Panc1 (cell line): ENCODE measurements at regions not wholly inside any gene's neighbourhood (a gene's known extent, or its start where the extent isn't known, plus 50 kb on each side); places are given as distances from the start of the nearest gene placed in this dataset.

Source experiments
- ATAC-seq: fragments of 200-7000 bp; cut with Tn5 transposase; 2 replicates; pipeline ENCODE4 v1.9.1; 2020; ENCODE audit warnings: mild to moderate bottlenecking, moderate library complexity
- BruUV-seq: library from RNA; stranded (reverse); fragments of 400-500 nt; replicated peaks from 2 replicates; lab custom pipeline; 2021; lab: Mats Ljungman, UMichigan
- CTCF ChIA-PET: fragments of 300-600 bp; sonication (Branson Sonifier 250); formaldehyde crosslinking; loops from one replicate; lab custom pipeline; 2022; ENCODE audit warnings: antibody characterized with exemption; lab: Charles Lee
- POLR2A ChIA-PET: fragments of 300-600 bp; sonication (Branson Sonifier 250); formaldehyde crosslinking; loops from one replicate; lab custom pipeline; 2022; ENCODE audit warnings: antibody characterized with exemption; lab: Charles Lee
- DNase-seq: peaks from one replicate; pipeline ENCODE4 v3.0.0-alpha.2; 2010; ENCODE audit warnings: low read depth, low spot score
- H3K27ac ChIP-seq: 2 replicates; pipeline ENCODE4 v1.5.1; 2011; ENCODE audit warnings: mild to moderate bottlenecking, low read length, inconsistent platforms
- H3K27me3 ChIP-seq: fragments of 200-500 bp; sonication (Bioruptor generic); 2 replicates; pipeline ENCODE4 v1.6.0; 2014; ENCODE audit warnings: low read length, inconsistent platforms; ENCODE audit not compliant: control insufficient read depth, insufficient read depth
- H3K36me3 ChIP-seq: fragments of 200-500 bp; sonication (Bioruptor generic); 2 replicates; pipeline ENCODE4 v1.5.1; 2014; ENCODE audit warnings: inconsistent platforms, mild to moderate bottlenecking, low read length, moderate library complexity; ENCODE audit not compliant: control insufficient read depth, insufficient read depth
- H3K4me1 ChIP-seq: 2 replicates; pipeline ENCODE4 v1.5.1; 2011; ENCODE audit warnings: inconsistent platforms, mild to moderate bottlenecking, low read length, moderate library complexity; ENCODE audit not compliant: control insufficient read depth, insufficient read depth
- H3K4me3 ChIP-seq, 2 experiments: 2 replicates each; pipeline ENCODE4 v1.5.1; 2011 to 2012; ENCODE audit warnings: low read depth in 2 of 2, low read length in 2 of 2, mild to moderate bottlenecking in 2 of 2, inconsistent platforms in 1 of 2, moderate library complexity in 1 of 2
- H3K9me3 ChIP-seq: fragments of 200-500 bp; sonication (Bioruptor generic); 2 replicates; pipeline ENCODE4 v1.5.1; 2014; ENCODE audit warnings: low read depth, mild to moderate bottlenecking, inconsistent platforms, low read length, moderate library complexity; ENCODE audit not compliant: control insufficient read depth, insufficient read depth
- POLR2AphosphoS5 ChIP-seq: IDR thresholded peaks from 2 replicates; pipeline ENCODE4 v1.6.1; 2012; ENCODE audit warnings: mild to moderate bottlenecking, low read depth, low read length, moderate library complexity
- SIN3A ChIP-seq: IDR thresholded peaks from 2 replicates; pipeline ENCODE4 v1.6.1; 2012; ENCODE audit warnings: low read depth, mild to moderate bottlenecking, low read length, moderate library complexity, borderline replicate concordance; ENCODE audit not compliant: insufficient read depth
- TCF7L2 ChIP-seq: IDR thresholded peaks from 2 replicates; pipeline ENCODE4 v1.6.1; 2011; ENCODE audit warnings: mild to moderate bottlenecking, low read depth, low read length, inconsistent platforms
- in situ Hi-C: cut with HindIII; loops from 2 replicates; pipeline ENCODE4 v1.10.0; 2016; ENCODE audit warnings: low sequenced_read_pairs, low pct_unique_long_range_greater_than_20kb
- intact Hi-C: fragments of 100-400 bp; cut with micrococcal nuclease; formaldehyde crosslinking; loops from one replicate; pipeline ENCODE4 v1.10.0; 2022; ENCODE audit not compliant: unreplicated experiment
- TF ChIP-seq, protein P1 (sequence below), 2 experiments: IDR thresholded peaks; 2 replicates each; pipeline ENCODE4 v1.6.1; 2011 to 2012; ENCODE audit warnings: low read depth in 2 of 2, control low read depth in 1 of 2, low read length in 1 of 2, mild to moderate bottlenecking in 1 of 2, moderate library complexity in 1 of 2; ENCODE audit not compliant: insufficient read depth in 1 of 2
- TF ChIP-seq, protein P2 (sequence below): fragments of 450-650 bp; IDR thresholded peaks from 2 replicates; pipeline ENCODE4 v1.5.1; 2017; ENCODE audit warnings: mild to moderate bottlenecking

DNA sequence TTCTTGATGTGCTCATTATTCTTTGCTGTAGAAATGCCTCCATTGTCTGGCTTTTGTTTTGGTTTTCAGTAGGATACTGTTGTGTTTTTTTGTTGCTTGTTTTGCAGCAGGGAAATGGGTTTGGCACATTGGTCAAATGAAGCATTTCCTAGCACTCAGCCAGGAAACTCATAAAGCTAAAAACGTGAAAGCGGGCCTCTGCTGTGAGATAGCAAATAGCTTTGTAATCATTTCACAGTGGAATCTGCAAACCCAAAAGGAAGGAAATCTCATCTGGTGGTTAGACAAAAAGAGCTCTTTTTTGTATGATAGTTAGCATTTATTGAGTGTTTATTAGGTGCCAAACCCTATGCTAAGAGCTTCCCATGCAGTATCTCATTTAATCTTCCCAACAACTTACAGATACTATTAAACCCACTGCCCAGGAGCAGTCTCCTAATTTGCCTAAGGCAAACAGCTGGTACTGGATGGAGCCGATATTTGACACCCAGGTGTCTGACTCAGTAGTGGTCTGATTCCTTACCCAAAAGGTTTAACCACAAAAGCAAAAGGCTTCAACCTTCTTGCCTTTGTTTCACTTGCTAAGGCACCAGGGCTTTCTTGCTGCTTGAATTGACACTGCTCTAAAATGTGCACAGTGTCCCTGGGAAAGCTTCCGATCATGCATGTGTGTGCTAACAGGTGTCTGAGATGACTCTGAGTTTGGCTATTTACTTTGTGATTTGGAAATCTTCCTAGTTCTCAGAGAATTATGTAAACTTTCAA lies 527.9 kb upstream of the MDFIC2 start:
- no peaks in the 10 kb centered on the region for H3K27me3 ChIP-seq
- ChIA-PET CTCF (no interaction called here), POLR2A (no interaction called here)
- TF ChIP-seq POLR2AphosphoS5 (no peak), TCF7L2 (no peak), SIN3A (no peak)
- TF ChIP-seq, protein P1, sequence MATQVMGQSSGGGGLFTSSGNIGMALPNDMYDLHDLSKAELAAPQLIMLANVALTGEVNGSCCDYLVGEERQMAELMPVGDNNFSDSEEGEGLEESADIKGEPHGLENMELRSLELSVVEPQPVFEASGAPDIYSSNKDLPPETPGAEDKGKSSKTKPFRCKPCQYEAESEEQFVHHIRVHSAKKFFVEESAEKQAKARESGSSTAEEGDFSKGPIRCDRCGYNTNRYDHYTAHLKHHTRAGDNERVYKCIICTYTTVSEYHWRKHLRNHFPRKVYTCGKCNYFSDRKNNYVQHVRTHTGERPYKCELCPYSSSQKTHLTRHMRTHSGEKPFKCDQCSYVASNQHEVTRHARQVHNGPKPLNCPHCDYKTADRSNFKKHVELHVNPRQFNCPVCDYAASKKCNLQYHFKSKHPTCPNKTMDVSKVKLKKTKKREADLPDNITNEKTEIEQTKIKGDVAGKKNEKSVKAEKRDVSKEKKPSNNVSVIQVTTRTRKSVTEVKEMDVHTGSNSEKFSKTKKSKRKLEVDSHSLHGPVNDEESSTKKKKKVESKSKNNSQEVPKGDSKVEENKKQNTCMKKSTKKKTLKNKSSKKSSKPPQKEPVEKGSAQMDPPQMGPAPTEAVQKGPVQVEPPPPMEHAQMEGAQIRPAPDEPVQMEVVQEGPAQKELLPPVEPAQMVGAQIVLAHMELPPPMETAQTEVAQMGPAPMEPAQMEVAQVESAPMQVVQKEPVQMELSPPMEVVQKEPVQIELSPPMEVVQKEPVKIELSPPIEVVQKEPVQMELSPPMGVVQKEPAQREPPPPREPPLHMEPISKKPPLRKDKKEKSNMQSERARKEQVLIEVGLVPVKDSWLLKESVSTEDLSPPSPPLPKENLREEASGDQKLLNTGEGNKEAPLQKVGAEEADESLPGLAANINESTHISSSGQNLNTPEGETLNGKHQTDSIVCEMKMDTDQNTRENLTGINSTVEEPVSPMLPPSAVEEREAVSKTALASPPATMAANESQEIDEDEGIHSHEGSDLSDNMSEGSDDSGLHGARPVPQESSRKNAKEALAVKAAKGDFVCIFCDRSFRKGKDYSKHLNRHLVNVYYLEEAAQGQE (IDR thresholded peaks at IDR 0.05; ENCODE audit: insufficient read depth in 1 of 2, low read depth in 2 of 2, low read length in 1 of 2): no peak
- TF ChIP-seq, protein P2, sequence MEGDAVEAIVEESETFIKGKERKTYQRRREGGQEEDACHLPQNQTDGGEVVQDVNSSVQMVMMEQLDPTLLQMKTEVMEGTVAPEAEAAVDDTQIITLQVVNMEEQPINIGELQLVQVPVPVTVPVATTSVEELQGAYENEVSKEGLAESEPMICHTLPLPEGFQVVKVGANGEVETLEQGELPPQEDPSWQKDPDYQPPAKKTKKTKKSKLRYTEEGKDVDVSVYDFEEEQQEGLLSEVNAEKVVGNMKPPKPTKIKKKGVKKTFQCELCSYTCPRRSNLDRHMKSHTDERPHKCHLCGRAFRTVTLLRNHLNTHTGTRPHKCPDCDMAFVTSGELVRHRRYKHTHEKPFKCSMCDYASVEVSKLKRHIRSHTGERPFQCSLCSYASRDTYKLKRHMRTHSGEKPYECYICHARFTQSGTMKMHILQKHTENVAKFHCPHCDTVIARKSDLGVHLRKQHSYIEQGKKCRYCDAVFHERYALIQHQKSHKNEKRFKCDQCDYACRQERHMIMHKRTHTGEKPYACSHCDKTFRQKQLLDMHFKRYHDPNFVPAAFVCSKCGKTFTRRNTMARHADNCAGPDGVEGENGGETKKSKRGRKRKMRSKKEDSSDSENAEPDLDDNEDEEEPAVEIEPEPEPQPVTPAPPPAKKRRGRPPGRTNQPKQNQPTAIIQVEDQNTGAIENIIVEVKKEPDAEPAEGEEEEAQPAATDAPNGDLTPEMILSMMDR: no peak
- no peak overlapping the region for H3K27ac ChIP-seq
- ATAC-seq (no peak), DNase-seq (no peak)
- no peaks in the 10 kb centered on the region for H3K36me3 ChIP-seq
- no peaks in the 10 kb centered on the region for H3K4me1 ChIP-seq
- H3K4me3 ChIP-seq: no peak overlapping the region
- intact Hi-C loops: no loop called here
- in situ Hi-C loops: no loop called here
- no TSS peak for BruUV-seq
- H3K9me3 ChIP-seq: no peaks in the 10 kb centered on the region

- intact Hi-C loops (no loop called here), in situ Hi-C loops (no loop called here)
- Histone ChIP-seq H3K4me1 (no peaks in the 10 kb centered on the region), H3K36me3 (no peaks in the 10 kb centered on the region), H3K4me3 (no peak overlapping the region), H3K27ac (no peak overlapping the region), H3K27me3 (no peaks in the 10 kb centered on the region), H3K9me3 (no peaks in the 10 kb centered on the region)
- POLR2A ChIA-PET: no interaction called here
- TF ChIP-seq SIN3A (no peak), TCF7L2 (no peak), POLR2AphosphoS5 (no peak)
- TF ChIP-seq, protein P2: no peak
- TF ChIP-seq, protein P1 (IDR thresholded peaks at IDR 0.05; ENCODE audit: insufficient read depth in 1 of 2, low read depth in 2 of 2, low read length in 1 of 2): no peak
- CTCF ChIA-PET: no interaction called here
- no TSS peak for BruUV-seq
- ATAC-seq (no peak), DNase-seq (no peak)
These were observed 521.0 kb upstream of the MDFIC2 start for GRCh38 chr3:70833239-70833960.
